HG02759 (cell line): ENCODE measurements at regions not wholly inside any gene's neighbourhood (a gene's known extent, or its start where the extent isn't known, plus 50 kb on each side); places are given as distances from the start of the nearest gene placed in this dataset.

ENCODE experiments used
- ATAC-seq: cut with Tn5 transposase; IDR thresholded peaks from one replicate; pipeline ENCODE4 v1.9.1; 2021; ENCODE audit warnings: mild to moderate bottlenecking, moderate library complexity; ENCODE audit not compliant: unreplicated experiment

GRCh38 chr9:95822583-95823431, 52.7 kb upstream of the ERCC6L2 start:
- ATAC-seq = peak; percentile 89

- ATAC-seq = no peak
Measured at GRCh38 chr9:95822015-95822414, 53.5 kb upstream of the ERCC6L2 start.

GRCh38 chr9:95820074-95820473, 55.4 kb upstream of the ERCC6L2 start:
- no peak for ATAC-seq

- ATAC-seq = no peak
Measured at GRCh38 chr9:95819636-95820035, 55.9 kb upstream of the ERCC6L2 start.

GRCh38 chr9:95817205-95817604, 58.3 kb upstream of the ERCC6L2 start:
- no peak for ATAC-seq

GRCh38 chr9:95816716-95817115, 58.8 kb upstream of the ERCC6L2 start:
- no peak for ATAC-seq

- no peak for ATAC-seq
Measured at GRCh38 chr9:95815961-95816360, 59.5 kb upstream of the ERCC6L2 start.

GRCh38 chr9:95815133-95815532, 60.4 kb upstream of the ERCC6L2 start:
- no peak for ATAC-seq

- ATAC-seq = no peak
Measured at GRCh38 chr9:95813923-95814322, 61.6 kb upstream of the ERCC6L2 start.

GRCh38 chr9:95810814-95811213, 64.7 kb upstream of the ERCC6L2 start:
- ATAC-seq = no peak

GRCh38 chr9:95810133-95810532, 65.4 kb upstream of the ERCC6L2 start:
- no peak for ATAC-seq

- ATAC-seq = no peak
Measured at GRCh38 chr9:95809686-95810085, 65.8 kb upstream of the ERCC6L2 start.

GRCh38 chr9:95808011-95808410, 67.5 kb upstream of the ERCC6L2 start:
- ATAC-seq = no peak

GRCh38 chr9:95807326-95807947, 68.1 kb upstream of the ERCC6L2 start:
- ATAC-seq = no peak

- no peak for ATAC-seq
Measured at GRCh38 chr9:95803197-95803596, 72.3 kb upstream of the ERCC6L2 start.

GRCh38 chr9:95801797-95802196, 73.7 kb upstream of the ERCC6L2 start:
- ATAC-seq = no peak

GRCh38 chr9:95796029-95796428, 79.5 kb upstream of the ERCC6L2 start:
- no peak for ATAC-seq

- ATAC-seq = no peak
Measured at GRCh38 chr9:95793924-95794828, 81.3 kb upstream of the ERCC6L2 start.

- no peak for ATAC-seq
Measured at GRCh38 chr9:95791695-95792094, 83.8 kb upstream of the ERCC6L2 start.

GRCh38 chr9:95791286-95791685, 84.2 kb upstream of the ERCC6L2 start:
- ATAC-seq = no peak

- ATAC-seq = no peak
Measured at GRCh38 chr9:95788521-95788991, 86.9 kb upstream of the ERCC6L2 start.
